ENCODE measurements at regions not wholly inside any gene's neighbourhood (a gene's known extent, or its start where the extent isn't known, plus 50 kb on each side); places are given as distances from the start of the nearest gene placed in this dataset.

DNA sequence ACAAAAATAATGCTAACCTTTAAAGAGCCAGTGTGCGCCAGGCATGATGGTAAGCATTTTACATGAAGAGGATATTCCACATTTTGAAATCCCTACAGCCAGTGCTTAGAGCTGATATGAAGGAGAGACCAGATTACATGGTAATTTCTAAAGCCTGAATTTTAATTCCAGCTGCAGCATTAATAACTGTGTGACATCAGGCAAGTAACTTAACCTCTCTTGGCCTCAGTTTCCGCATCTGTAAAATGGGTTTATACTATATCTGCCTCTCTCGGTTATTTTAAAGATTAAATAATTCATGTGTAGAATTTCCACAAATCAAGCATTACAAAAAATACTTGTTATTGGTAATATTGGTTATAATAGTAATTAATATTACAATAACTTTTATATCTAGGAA, 165.4 kb downstream of the UACA start:
- TF ChIP-seq, protein P1, sequence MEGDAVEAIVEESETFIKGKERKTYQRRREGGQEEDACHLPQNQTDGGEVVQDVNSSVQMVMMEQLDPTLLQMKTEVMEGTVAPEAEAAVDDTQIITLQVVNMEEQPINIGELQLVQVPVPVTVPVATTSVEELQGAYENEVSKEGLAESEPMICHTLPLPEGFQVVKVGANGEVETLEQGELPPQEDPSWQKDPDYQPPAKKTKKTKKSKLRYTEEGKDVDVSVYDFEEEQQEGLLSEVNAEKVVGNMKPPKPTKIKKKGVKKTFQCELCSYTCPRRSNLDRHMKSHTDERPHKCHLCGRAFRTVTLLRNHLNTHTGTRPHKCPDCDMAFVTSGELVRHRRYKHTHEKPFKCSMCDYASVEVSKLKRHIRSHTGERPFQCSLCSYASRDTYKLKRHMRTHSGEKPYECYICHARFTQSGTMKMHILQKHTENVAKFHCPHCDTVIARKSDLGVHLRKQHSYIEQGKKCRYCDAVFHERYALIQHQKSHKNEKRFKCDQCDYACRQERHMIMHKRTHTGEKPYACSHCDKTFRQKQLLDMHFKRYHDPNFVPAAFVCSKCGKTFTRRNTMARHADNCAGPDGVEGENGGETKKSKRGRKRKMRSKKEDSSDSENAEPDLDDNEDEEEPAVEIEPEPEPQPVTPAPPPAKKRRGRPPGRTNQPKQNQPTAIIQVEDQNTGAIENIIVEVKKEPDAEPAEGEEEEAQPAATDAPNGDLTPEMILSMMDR (IDR thresholded peaks at IDR 0.05; ENCODE audit: poor library complexity, severe bottlenecking): no peak
- no peak for TF ChIP-seq TAF1 (IDR thresholded peaks at IDR 0.05; ENCODE audit: low read depth)
- TF ChIP-seq MXI1 (conservative IDR thresholded peaks at IDR 0.05; ENCODE audit: poor library complexity, severe bottlenecking): no peak
- TF ChIP-seq, protein P2, sequence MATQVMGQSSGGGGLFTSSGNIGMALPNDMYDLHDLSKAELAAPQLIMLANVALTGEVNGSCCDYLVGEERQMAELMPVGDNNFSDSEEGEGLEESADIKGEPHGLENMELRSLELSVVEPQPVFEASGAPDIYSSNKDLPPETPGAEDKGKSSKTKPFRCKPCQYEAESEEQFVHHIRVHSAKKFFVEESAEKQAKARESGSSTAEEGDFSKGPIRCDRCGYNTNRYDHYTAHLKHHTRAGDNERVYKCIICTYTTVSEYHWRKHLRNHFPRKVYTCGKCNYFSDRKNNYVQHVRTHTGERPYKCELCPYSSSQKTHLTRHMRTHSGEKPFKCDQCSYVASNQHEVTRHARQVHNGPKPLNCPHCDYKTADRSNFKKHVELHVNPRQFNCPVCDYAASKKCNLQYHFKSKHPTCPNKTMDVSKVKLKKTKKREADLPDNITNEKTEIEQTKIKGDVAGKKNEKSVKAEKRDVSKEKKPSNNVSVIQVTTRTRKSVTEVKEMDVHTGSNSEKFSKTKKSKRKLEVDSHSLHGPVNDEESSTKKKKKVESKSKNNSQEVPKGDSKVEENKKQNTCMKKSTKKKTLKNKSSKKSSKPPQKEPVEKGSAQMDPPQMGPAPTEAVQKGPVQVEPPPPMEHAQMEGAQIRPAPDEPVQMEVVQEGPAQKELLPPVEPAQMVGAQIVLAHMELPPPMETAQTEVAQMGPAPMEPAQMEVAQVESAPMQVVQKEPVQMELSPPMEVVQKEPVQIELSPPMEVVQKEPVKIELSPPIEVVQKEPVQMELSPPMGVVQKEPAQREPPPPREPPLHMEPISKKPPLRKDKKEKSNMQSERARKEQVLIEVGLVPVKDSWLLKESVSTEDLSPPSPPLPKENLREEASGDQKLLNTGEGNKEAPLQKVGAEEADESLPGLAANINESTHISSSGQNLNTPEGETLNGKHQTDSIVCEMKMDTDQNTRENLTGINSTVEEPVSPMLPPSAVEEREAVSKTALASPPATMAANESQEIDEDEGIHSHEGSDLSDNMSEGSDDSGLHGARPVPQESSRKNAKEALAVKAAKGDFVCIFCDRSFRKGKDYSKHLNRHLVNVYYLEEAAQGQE (IDR thresholded peaks at IDR 0.05; ENCODE audit: borderline replicate concordance): no peak
- no peak for TF ChIP-seq POLR2AphosphoS5 (IDR thresholded peaks at IDR 0.05)
- no peak for TF ChIP-seq EZH2 (IDR thresholded peaks at IDR 0.05; ENCODE audit: borderline replicate concordance, insufficient read depth, low read length, poor library complexity, severe bottlenecking)
- TF ChIP-seq EP300 (conservative IDR thresholded peaks at IDR 0.05; ENCODE audit: poor library complexity, severe bottlenecking): no peak

Data from neural cell (in vitro differentiated cells).